Stimulated activated naive CD4-positive, alpha-beta T cell (primary cell): ENCODE measurements at regions not wholly inside any gene's neighbourhood (a gene's known extent, or its start where the extent isn't known, plus 50 kb on each side); places are given as distances from the start of the nearest gene placed in this dataset.

Experiments used
- DNase-seq, 6 experiments: peaks; one replicate each; lab custom pipeline; 2025; lab: John Stamatoyannopoulos, UW

DNA sequence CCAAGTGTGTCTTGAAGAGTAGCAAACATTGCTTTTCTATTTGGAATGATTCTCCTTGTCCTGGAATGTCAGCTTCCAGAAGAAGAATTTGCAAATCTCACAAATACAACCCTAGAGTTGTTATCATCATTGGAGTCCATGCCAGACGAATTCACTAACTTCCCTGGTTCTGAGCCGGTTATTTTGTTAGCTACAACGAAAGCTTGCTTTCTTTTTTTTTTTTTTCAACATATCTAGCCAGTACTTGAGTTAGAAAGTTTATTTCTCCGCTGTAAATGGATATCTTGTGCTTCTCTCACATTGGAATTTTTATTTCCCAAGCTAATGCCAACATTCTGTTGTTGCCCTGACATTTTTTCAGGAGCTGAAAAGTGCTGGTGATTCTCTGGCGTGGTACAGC is 138.1 kb upstream of the POM121L12 start:
- DNase-seq, result no peak

DNA sequence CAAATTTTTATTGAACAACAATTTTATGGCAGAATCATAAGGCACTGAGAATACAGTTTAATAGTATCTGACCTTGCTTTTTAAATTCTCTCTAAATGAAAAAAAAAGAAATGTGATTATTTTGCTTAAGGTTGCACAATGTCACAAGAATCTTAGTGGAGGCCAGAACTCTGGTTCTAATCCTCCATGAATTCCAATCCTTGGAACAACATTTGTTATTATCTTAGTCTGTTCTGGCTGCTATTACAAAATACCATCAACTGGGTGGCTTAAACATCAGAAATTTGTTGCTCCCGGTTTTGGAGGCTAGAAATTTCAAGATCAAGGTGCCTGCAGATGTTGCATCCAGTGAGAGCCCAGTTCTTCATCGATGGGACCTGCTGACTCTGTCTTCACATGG is 158.2 kb upstream of the POM121L12 start:
- no peak for DNase-seq

DNA sequence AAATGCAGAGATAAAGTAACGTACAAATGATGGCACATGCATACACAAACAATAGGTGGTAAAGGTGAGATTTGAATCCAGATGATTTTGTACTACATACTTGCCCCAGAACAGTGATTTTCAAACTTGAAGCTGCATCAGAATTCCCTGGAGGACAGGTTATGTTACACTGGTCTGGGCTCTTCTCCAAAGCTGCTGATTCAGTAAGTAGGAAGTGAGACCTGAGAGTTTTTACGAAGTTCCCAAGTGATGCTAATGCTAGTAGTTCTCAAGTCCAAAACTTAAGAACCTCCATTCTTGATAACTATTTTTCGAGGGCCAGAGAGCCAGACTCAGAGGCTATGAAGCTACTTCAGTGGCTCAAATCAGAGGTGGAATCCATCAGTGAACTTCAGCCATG is 159.0 kb upstream of the POM121L12 start:
- no peak for DNase-seq

DNA sequence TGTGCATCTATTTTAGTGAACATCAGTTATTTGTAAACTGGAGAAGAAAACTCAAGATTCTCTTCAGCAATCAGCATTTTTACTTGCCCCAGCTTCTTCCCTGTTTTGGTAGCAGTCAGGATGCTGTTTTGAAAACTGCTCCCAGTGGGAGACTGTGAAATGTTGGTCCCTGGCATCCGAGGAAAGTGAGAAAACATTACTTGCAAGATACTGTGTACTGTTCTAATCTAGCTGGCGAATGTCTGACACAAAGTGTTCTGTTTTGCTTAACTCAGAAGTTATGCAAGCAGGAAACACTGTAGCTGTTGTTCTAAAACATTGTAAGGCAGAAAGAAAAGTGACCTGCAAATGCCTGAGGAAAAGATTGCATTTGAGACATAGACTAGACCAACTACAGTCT is 171.8 kb upstream of the POM121L12 start:
- no peak for DNase-seq

DNA sequence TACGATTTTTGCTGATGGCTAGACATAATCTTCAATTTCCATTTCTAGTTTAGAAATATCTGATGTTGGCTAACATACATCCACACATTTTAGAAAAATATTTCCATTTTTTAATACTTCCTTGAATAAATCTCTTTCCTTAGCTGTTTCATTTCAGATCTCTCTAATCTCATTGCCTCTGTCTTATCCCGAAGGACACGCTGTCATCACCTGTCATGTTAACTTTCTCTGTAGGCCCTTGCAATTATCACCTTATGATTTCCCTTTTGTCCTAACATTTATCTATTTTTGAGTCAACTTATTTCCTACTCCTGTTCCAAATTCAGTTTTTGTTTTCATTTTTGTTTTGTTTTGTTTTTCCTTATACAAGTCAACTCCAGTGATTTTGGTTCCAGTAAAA is 173.1 kb upstream of the POM121L12 start:
- no peak for DNase-seq

DNA sequence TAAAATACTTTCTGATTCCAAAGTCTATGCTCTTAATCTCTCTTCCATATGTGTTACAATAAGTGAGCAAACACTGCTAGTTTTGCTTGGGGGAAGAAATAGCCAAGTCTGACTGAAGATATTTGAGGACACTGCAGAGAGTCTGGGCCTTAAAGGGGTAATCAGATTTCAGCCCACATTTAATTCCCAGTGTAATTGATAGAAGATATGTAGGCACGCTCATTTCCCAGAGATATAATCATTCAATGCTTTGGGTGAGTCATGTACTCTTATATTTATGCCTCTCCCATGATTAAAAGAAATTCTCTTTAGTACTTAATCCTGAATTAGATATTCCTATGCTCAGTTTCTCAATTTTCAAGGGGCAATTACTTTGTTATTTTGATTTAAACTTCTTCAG is 178.1 kb upstream of the POM121L12 start:
- DNase-seq, result no peak

DNA sequence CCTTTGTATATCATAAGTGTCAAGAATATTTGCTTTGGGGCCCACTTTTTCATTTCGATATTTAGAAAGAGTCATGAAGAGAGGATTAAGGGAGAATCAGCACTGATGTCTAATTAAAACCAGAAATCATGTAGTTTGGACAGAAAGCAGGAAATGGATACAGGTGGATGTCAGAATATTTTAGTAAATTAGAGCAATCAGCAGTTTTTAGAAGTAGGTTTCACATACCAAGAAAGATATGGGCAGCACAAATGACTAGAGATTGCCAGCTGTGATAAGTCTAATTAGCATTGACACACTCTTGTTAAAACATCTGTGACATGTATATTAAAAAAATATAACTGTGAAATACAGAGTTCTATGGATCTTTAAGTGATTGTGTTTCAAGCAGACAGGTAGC is 180.8 kb upstream of the POM121L12 start:
- DNase-seq, result no peak

DNA sequence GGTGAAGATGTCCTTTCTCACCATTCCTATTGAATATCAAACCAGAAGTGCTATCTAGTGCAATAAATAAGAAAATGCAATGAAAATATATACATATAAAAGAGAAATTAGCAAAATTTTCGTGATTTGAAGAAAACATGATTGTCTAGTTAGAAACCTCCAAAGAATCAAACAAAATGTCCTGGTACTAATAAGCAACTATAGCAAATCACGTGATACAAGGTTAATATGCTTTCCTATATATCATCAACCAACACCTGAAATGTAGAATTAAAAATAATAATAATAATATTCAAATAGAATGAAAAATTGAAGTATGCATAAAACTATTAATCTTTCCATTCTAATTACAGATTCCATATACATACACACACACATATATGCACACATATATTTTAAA is 183.9 kb upstream of the POM121L12 start:
- DNase-seq, result no peak

DNA sequence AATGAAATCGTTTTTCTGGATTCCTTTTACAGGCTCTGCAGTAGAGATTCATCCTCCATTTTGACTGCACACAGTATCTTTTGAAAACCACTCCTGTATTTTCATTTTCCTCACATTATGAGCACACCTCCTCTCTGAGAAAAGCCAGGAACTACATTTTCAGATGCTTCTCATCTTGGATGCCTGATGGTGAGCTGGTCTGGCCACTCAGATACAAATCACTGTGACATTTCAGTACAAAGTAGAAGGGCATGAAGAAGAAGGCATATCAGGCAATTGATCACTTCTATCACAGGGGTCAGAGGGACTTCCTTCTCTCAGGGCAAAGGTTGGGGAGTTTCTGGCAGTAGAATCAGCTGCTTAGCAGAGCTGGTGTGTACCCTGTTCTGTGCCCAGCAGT is 192.0 kb upstream of the POM121L12 start:
- DNase-seq, result no peak

DNA sequence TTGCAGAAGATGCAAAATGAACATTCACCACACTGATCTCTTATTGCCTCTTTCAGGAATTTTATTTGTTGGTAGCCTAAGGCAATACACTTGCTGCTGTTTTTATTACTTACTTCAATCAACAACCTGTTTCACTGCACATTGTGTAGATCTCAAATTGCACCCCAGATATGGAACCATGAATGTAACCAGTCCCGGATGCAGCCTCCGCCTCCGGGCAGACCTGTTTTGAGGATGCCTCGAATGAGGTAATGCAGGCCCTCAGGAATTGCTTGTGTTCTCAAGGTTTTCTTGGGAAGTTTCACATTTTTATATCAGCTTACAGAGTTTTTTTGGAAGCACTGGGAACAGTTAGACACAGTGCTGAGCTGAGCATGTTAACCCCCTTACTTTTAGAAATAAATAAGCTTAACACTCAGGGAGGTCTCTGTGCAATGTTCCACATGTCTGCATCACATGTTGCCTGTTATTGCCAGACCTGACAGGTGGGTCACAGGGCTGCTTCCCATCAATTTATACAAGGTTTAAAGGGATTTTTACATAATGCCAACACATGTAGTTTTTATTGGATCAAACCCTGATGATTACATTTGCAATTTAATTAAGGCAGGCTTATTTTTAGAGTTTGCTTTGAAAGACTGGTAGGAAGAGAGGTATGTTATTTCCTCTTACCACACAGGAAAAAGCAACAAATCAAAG is 193.1 kb upstream of the POM121L12 start:
- no peak for DNase-seq

DNA sequence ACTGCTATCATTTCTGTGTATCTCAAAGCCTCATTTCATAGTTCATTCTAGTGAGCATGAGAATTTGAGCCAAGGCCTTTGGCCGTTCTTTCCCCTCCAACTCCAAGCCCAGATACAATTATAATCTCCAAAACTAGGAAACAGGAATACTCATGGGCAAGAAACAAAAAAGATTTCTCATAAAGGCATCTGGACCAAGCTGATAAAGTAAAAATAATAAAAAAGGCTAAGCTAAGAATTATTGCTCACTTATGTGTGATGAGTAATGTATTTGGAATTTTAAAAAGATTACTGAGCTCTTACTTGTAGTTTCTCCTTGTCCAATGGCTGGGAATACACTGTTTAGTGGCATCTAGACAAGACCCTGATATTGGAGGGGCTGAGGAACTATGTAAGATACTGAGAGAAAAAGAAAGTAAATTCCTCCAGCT is 196.4 kb upstream of the POM121L12 start:
- DNase-seq, result no peak

DNA sequence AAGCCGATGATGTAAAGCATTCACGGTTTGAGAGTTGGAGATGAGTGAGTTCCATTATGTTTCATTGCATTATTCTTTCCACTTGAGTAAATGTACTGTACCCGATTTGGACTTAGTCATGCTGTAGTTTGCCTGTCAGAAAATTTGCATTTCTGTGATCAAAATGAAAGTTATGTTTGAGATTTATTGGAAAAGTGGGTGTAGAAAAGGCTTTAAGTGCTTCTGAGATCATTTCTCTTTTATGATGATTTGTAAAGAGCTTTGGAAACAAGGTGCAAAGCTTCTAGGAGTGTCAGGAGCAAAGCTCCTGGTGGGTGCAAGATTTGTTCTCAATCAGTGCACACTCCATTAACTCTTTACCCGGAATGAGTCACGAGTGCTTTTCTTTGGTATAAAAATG is 204.1 kb upstream of the POM121L12 start:
- no peak for DNase-seq

DNA sequence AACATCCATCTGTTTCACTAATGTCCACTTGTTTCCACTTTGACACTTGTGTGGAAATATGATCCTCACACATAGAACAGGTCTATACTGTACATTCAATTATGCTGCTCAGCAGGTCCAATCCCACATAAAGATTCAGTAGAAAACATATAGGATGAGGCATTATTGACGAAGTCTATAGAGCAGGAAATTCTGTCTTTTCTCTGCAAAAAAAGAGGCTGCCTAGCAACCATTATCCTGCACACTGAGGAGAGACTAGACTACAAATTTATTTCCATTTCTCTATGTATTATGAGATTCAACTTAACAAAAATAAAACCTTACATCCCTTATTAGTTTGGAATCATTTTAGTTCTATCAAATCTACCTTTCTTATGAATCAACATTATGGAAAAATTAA is 204.6 kb upstream of the POM121L12 start:
- DNase-seq, result no peak

DNA sequence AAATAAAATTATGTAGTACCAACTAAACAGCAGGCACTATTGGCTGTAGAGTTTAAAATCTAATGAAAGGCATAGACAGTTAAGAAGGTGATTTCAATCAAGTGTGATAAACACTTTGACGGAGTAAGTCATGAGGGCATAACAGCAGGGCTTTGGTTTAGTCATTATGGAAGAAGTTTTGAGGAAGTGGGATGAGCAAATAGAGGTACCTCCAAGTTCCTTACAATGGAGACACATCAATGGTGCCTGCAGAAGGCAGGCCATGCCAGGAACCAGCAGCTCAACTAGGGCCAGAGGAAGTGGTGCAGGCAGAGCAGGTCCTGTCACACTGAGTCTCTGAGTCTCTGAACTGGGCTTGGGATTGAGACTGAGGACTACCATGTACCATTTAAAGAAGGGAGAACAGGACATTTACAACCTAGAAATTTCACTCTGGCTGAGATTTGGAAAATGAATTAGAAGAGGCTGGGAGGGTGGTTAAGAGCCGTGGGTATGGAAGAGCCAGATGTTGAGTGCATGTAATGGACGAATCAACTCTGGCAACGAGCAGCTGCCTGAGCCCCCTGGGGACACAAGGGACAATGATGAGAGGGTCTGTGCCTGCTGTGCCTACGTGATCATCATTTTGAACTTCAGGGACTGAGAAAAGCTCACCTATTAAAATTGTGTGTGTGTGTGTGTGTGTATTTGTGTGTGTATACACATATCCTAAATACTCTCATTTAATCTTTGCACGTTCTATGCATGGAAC is 208.7 kb upstream of the POM121L12 start:
- no peak for DNase-seq

DNA sequence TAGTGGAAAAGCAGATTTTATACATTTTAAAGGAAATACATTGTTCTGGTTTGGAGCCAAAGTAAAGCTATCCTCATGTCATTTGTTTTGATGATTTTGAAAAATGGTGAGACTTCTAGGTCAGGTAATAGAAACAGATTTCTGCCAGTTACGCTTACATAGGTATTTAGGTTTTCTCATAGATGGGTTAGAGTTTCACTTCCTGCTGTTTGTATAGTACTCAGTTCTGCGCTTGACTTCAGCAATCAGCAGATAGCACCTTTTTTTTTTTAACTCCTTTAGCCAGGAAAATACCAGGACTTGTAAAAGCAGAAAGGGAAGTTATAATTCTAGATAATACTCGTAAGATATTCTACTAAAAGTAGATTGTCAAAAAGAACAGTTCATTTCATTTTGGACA is 209.8 kb upstream of the POM121L12 start:
- no peak for DNase-seq

DNA sequence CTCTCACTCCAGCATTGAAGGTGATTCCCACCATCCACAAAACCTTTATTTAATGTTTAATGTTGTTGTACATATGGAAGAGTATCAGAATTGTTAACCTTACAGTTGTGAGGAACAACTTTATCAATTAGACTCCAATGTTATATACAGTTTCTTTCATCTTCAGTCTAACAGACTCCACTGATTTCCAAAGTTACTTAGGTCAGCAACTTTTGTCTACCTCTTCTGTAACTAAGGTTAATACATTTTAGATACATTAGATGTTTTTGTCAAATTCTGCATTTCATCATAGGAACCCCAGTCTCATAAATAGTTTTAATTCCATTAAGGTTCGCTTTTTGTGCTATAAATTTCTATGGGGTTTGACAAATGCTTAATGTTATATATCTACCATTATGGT is 223.9 kb upstream of the POM121L12 start:
- no peak for DNase-seq

DNA sequence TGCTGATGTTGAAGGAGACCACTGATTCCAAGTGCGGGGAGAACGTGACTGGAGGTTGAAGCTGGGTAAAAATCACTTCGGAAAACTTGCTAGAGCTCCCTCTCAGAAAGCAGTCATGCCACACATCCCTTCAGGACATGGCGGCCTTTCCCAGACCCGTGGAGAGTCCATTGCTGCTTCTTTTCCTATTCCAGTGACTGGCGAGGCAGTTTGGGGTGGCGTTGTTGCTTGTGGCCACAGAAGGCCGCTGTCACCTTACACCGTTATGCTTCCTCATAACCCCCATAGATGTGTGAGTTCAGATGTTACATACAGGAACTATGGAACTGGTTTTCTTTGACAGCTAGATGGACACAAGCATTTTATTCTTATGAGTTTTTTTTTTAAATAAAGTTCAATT is 235.6 kb upstream of the POM121L12 start:
- DNase-seq, result no peak

DNA sequence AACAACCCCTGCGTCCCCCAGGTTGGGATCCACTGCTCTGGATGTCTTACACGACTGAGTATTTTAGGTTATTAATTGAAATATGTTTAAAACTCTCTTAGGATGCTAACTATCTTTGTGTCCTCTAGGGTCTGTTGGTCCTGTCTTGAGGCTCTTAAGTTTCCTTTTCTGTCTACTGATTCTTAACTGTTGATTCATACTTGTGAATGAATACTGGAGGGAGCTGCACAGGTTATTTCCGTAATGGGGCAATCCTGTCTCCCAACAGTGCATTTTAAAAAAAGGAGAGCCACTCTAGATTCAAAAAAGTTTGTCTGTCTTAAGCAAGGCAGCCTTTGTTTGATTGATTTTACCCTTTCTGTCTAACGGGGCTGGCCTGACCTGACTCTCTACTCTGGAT is 237.6 kb upstream of the POM121L12 start:
- DNase-seq, result no peak

DNA sequence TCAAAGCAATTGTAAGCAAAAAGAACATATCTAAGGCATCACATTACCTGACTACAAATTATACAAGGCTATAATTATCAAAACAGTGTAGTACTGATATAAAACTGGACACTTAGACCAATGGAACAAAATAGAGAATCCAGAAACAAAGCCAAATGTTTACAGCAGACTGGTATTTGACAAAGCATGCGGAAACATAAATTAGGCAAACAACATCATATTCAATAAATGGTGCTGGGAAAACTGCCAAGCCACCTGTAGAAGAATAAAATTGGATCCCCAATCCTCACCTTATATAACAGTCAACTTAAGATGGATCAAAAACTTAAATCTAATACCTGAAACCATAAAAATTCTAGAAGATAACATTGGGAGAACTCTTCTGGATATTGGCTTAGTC is 240.8 kb upstream of the POM121L12 start:
- DNase-seq, result no peak

DNA sequence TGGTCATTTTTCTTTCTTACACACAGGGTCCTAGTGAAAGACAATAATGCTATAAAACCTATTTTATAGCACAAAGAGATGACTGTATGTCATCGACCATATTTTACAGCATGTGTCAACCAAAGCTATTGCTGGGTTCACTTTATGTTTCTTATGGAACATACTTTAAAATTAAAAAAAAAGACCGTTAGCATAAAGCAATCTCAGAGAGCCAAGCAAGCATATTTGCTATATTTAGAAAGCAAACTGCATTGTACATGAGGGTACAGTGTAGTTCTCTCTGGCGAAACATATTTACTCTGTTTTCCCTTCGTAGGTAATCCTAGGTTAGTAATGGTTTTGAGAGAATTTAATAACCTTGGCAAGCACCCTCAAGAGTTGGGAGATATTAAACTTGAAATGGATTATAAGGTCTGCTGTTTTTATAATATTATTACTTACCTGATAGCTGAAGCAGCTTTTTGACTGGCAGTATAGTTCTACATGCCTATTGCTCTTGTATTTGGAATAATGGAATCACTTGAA is 244.2 kb upstream of the POM121L12 start:
- DNase-seq, result no peak

DNA sequence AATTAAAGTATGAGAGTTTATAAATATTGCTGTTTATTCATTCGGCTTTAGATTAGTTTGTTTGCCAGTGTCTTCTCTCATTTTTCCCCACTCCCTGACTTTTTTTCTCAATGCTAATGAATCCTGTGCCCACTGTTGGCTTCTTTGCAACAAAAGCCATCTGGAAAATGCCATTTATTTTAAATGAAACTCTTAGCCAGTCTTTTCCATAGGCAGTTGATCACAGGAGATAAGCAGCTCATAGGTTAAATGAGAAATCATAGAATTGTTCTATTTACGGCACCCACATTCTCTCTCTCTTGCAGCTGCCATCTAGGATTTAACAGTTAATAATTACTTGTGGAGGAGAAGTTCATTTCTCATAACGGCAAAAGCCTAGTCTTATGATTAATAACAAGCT is 249.3 kb upstream of the POM121L12 start:
- DNase-seq, result no peak

DNA sequence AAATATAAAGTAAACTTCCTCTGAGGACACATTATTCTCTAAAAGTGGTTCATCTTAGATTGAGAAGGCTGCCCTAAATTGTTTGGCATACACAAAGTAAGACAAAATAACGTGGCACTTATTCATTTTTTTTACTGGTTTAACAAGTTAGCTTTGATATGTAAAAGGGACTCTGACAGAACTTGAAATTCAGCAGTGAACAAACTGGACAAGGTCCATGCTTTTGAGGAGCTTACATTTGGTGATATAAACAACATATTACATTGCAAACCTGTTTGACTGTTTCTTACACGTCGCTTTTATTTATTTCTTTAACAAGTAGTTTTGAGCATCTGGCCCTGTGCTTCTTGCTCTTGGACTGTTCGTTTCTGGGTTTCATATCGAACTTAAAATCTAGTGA is 253.1 kb upstream of the POM121L12 start:
- no peak for DNase-seq

DNA sequence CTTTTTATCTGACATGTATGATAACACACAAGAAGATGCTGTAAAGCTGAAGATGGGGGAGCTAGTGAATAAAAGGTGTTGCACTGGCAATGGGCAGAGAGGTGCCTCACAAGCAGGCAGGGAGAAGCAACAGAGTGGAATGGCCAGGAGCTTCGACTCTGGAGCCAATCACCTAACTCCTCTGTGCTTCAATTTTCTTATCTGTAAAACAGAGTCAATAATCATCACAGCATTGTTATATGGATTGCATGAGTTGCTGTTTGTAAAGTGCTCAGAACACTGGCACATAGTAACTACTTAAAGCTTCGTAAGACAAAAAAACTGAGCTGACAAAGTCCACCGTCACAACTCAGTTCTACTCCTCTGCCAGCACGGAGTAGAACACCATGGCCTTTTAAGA is 254.2 kb upstream of the POM121L12 start:
- no peak for DNase-seq

DNA sequence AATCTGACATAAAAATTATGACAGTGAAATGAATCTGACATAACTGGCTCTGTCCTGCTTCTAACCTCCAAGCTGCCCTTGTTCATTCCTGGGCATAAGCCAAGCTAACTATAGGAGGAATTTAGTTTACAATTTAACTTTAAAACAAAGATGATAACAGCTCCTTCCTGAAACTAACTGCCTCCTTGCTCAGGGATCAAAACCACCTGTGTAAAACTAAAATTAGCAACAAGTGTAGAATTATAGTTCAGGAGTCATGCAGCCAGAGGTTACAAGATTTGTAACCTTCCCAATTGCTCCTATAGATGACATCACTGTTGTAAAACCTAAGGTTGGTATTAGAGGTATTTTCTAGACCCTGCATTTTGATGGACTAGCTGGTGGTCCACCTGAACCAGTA is 256.4 kb upstream of the POM121L12 start:
- no peak for DNase-seq
